ENCODE measurements at regions not wholly inside any gene's neighbourhood (a gene's known extent, or its start where the extent isn't known, plus 50 kb on each side); places are given as distances from the start of the nearest gene placed in this dataset.

DNA sequence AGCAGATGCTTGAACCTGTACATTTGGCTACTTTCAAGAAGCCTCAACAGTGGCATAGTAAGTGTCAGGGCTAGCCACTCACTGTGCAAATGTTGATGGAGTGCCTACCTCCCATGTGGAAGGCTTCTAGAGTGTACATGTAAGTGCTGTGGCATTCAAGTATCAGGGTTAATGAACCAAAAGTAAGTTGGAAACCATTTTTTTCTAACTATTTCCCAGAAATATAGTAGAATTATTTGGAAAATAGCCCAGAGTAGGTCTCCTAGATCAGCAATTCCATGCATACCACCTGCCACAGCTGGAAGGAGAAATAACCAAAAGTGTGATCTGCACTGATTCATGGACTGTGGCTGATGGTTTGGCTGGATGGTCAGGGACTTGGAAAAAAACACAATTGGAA, 53.3 kb downstream of the FOXD1 start:
- TF ChIP-seq, protein P1, sequence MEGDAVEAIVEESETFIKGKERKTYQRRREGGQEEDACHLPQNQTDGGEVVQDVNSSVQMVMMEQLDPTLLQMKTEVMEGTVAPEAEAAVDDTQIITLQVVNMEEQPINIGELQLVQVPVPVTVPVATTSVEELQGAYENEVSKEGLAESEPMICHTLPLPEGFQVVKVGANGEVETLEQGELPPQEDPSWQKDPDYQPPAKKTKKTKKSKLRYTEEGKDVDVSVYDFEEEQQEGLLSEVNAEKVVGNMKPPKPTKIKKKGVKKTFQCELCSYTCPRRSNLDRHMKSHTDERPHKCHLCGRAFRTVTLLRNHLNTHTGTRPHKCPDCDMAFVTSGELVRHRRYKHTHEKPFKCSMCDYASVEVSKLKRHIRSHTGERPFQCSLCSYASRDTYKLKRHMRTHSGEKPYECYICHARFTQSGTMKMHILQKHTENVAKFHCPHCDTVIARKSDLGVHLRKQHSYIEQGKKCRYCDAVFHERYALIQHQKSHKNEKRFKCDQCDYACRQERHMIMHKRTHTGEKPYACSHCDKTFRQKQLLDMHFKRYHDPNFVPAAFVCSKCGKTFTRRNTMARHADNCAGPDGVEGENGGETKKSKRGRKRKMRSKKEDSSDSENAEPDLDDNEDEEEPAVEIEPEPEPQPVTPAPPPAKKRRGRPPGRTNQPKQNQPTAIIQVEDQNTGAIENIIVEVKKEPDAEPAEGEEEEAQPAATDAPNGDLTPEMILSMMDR (IDR thresholded peaks at IDR 0.05; ENCODE audit: low read depth, low read length, poor library complexity, severe bottlenecking), result no peak
- TF ChIP-seq EZH2phosphoT487 (IDR thresholded peaks at IDR 0.05; ENCODE audit: borderline replicate concordance, low read length), result no peak
